ENCODE measurements at regions not wholly inside any gene's neighbourhood (a gene's known extent, or its start where the extent isn't known, plus 50 kb on each side); places are given as distances from the start of the nearest gene placed in this dataset.

DNA sequence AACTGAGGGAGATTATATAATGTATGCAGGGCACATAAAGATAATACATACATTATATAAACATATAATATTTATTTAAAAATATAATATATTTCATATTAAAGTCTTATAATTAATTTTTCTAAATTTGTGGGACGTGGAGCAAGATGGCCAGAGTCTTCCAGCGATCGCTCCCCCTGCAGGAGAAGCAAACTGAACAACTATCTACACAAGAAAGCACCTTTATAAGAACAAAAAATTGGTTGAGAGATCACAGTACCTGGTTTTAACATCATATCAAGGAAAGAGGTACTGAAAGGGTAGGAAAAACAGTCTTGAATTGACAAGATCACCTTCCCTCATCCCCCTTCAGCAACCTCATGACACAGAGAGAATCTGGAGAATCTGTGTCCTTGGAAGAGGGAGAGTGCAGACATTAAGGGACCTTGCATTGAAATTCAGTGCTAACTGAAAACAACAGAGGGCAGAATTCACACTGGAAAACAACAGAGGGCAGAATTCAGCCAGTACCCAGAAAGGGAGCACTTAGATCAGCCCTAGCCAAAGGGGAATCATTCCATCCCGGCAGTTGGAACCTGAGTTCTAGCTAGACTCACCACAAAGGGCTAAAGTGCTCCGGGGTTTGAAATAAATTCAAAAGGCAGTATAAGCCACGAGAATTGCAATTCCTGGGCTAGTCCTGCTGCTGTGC, 262.5 kb upstream of the NDST3 start:
- DNase-seq (ENCODE audit: low spot score, unreplicated experiment), result no peak

DNA sequence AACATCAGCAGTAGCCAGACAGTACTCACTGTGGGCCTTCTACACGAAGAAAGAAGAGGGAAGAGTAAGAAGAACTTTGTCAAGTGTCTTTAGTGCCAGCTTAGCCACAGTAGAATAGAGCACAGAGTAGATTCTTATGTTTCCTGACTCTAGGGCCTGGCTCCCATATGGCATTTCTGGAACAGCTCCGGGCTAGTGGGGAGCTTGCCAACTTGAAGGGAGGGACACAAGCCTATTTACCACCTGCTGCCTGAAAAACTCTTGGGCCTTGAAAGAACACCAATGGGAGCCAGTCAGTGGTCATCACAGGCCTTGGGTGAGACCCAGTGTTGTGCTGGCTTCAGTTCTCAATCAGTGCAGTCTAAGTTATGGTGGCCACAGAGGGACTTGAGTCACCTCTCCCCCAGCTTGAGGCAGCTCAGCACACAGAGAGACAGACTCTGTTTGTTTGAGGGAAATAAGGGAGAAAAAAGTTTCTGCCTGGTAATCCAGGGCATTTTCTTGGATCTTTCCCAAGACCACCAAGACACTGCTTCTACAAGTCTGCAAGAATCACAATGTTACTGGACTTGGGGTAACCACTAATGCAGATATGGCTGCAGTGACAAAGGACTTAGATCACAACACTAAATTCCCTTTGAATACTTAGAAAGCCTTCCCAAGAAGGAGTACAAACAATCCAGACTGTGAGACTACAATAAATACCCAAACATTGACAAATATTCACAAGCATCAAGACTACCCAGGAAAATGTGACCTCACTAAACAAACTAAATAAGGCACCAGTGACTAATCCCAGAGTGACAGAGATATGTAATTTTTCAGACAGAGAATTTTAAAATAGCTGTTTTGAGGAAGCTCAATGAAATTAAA, 261.0 kb upstream of the NDST3 start:
- no peaks in the 10 kb centered on the region for H3K36me3 Mint-ChIP-seq (ENCODE audit: insufficient read depth)
- H3K9me3 Mint-ChIP-seq (ENCODE audit: low read depth), result no peaks in the 10 kb centered on the region

More for the DNA sequence above, 262.5 kb upstream of the NDST3 start:
- Mint-ChIP-seq H3K4me3 (ENCODE audit: low read depth) (no peak overlapping the region), H3K36me3 (ENCODE audit: insufficient read depth) (no peaks in the 10 kb centered on the region), H3K9me3 (ENCODE audit: low read depth) (no peaks in the 10 kb centered on the region), H3K27me3 (no peaks in the 10 kb centered on the region), H3K27ac (no peak overlapping the region), H3K4me1 (ENCODE audit: low read depth) (peaks cover 1% of the 10 kb centered on the region)
- TF ChIP-seq, protein P1, sequence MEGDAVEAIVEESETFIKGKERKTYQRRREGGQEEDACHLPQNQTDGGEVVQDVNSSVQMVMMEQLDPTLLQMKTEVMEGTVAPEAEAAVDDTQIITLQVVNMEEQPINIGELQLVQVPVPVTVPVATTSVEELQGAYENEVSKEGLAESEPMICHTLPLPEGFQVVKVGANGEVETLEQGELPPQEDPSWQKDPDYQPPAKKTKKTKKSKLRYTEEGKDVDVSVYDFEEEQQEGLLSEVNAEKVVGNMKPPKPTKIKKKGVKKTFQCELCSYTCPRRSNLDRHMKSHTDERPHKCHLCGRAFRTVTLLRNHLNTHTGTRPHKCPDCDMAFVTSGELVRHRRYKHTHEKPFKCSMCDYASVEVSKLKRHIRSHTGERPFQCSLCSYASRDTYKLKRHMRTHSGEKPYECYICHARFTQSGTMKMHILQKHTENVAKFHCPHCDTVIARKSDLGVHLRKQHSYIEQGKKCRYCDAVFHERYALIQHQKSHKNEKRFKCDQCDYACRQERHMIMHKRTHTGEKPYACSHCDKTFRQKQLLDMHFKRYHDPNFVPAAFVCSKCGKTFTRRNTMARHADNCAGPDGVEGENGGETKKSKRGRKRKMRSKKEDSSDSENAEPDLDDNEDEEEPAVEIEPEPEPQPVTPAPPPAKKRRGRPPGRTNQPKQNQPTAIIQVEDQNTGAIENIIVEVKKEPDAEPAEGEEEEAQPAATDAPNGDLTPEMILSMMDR (IDR thresholded peaks at IDR 0.05; ENCODE audit: unreplicated experiment), result peak; percentile 26

DNA sequence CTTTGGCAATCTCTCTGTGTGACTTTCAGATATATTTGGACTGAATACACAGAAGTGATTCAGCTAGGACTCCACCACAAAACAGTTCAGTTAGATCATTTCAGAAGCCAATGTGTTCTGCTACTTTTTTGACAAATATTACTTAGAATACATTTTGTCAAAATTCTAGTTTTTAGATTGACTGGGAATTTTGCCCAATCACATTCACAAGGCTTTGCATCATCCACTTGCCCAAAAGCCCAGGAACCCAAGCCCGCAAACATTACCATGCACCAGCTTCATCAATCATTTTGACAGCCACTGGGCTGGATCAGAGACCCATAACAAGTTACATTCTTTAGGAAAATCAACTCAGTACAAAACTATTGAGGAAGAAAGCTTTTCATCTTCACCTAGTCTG, 256.6 kb upstream of the NDST3 start:
- Mint-ChIP-seq H3K9me3 (ENCODE audit: low read depth) (no peaks in the 10 kb centered on the region), H3K27ac (no peak overlapping the region), H3K4me3 (ENCODE audit: low read depth) (no peak overlapping the region), H3K27me3 (no peaks in the 10 kb centered on the region), H3K4me1 (ENCODE audit: low read depth) (peaks cover 7% of the 10 kb centered on the region), H3K36me3 (ENCODE audit: insufficient read depth) (no peaks in the 10 kb centered on the region)
- TF ChIP-seq, protein P1 (IDR thresholded peaks at IDR 0.05; ENCODE audit: unreplicated experiment), result no peak
- DNase-seq (ENCODE audit: low spot score, unreplicated experiment), result no peak

More for the DNA sequence above, 261.0 kb upstream of the NDST3 start:
- peak overlapping the region; percentile 42 for H3K27ac Mint-ChIP-seq
- H3K4me3 Mint-ChIP-seq (ENCODE audit: low read depth), result no peak overlapping the region
- no peak for DNase-seq (ENCODE audit: low spot score, unreplicated experiment)
- no peaks in the 10 kb centered on the region for H3K27me3 Mint-ChIP-seq
- H3K4me1 Mint-ChIP-seq (ENCODE audit: low read depth), result peaks cover 1% of the 10 kb centered on the region
- TF ChIP-seq, protein P1 (IDR thresholded peaks at IDR 0.05; ENCODE audit: unreplicated experiment), result no peak

DNA sequence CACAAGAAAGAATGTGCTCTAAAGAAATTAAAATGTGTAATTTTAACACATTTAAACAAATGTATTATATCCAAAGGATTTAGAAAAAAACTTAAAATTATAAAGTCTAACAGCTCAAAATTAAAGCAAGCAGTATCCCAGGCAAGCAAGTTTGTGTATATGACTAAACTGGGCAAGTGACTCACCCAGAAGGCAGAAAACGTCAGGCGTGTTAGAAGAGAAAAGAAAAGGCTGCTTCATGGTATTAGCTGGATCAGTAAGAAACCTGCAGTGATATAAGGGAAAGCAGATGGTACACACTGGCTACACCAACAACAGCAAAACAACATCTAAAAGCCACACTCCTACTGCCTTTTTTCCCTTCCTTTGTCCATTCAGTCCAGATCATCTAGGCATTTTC, 250.6 kb upstream of the NDST3 start:
- Mint-ChIP-seq H3K4me1 (ENCODE audit: low read depth) (peaks cover 9% of the 10 kb centered on the region), H3K9me3 (ENCODE audit: low read depth) (no peaks in the 10 kb centered on the region), H3K4me3 (ENCODE audit: low read depth) (no peak overlapping the region), H3K36me3 (ENCODE audit: insufficient read depth) (no peaks in the 10 kb centered on the region), H3K27me3 (no peaks in the 10 kb centered on the region), H3K27ac (peak overlapping the region; percentile 62)
- TF ChIP-seq, protein P1 (IDR thresholded peaks at IDR 0.05; ENCODE audit: unreplicated experiment), result no peak
- no peak for DNase-seq (ENCODE audit: low spot score, unreplicated experiment)

DNA sequence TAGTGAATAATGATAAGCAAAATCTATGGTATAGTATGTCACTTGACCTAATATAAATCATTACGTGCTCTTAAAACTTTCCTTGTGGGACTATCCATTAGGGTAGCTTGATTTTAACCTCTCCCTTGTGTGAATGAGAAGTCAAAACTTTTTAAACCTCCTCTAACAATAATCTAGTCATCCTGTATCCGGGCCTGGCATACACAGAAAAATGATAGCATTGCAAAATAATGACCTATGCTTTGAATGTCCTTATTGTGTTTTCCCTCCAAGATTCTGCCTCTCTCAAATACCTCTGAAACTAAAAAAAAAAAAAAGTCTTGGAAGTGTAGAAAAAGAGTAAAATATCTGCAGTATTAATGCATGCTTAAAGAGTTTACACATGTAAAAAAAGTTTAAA, 250.0 kb upstream of the NDST3 start:
- H3K27me3 Mint-ChIP-seq, result no peaks in the 10 kb centered on the region
- TF ChIP-seq, protein P1 (IDR thresholded peaks at IDR 0.05; ENCODE audit: unreplicated experiment), result no peak
- no peak overlapping the region for H3K4me3 Mint-ChIP-seq (ENCODE audit: low read depth)
- H3K9me3 Mint-ChIP-seq (ENCODE audit: low read depth), result no peaks in the 10 kb centered on the region
- H3K27ac Mint-ChIP-seq, result no peak overlapping the region
- peaks cover 7% of the 10 kb centered on the region for H3K4me1 Mint-ChIP-seq (ENCODE audit: low read depth)
- H3K36me3 Mint-ChIP-seq (ENCODE audit: insufficient read depth), result no peaks in the 10 kb centered on the region
- no peak for DNase-seq (ENCODE audit: low spot score, unreplicated experiment)
